ENCODE measurements at regions not wholly inside any gene's neighbourhood (a gene's known extent, or its start where the extent isn't known, plus 50 kb on each side); places are given as distances from the start of the nearest gene placed in this dataset.

- no peak for DNase-seq (ENCODE audit: low read depth)
Observed at GRCh38 chr4:187236209-187236890, 512.7 kb upstream of the FAT1 start.

- DNase-seq (ENCODE audit: low read depth), result no peak
Observed at GRCh38 chr4:187238646-187239045, 515.0 kb upstream of the FAT1 start.

GRCh38 chr4:187251896-187252295 lies 528.2 kb upstream of the FAT1 start:
- DNase-seq (ENCODE audit: low read depth), result no peak

GRCh38 chr4:187256897-187257296 lies 533.2 kb upstream of the FAT1 start:
- no peak for DNase-seq (ENCODE audit: low read depth)

DNA sequence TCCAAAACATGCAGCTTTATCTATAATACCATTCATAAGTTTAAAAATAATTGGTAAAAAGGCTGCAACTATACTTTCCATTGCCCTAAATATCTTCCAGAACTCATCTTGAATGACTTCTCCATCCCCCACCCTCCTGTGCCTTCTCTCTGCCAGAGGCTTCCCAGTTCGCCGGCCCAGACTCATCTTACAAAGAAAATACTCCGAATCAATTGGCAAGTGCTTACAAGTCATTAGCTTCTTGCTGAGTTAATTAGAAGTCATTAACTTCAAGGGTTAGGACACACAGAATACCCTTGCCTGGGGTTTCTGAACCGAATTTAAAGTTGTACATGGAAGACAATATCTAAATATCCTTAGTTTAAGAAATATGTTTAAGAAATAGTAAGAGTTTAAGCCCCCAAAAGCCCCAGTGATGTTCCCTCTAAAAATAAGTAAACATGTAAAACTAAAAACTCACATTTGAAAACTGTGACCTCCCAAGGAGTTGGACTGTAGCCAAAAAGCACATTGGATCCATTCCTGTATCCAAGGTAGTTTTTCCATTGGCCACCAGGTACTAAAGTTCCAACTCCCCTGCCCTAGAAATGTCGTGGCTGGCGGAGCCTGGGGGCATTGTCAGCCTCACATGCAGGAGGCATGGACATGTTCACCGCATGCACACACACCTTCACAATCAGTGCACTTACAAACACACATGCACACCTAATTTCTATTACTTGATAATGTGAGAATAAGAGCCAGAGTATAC lies 535.2 kb upstream of the FAT1 start:
- no peak for DNase-seq (ENCODE audit: low read depth)

GRCh38 chr4:187268940-187269339 lies 545.3 kb upstream of the FAT1 start:
- no peak for DNase-seq (ENCODE audit: low read depth)

DNA sequence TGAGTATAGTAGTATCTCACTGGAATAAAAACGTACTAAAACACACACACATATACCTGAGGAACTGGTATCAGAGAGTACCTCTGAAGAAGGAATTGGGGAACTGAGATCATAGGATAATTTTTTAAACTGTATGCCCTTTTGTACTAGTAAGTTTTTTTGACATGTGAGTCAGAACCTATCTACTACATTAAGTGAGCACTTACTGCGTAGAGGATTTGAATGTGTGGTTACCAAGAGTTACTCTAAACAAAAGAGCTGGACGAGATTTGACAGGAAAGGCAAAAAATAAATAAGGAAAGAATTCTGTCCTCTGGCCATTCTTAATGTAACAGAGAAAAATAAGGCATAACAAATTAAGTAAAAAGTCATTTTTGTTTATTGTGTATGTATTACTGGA lies 546.5 kb upstream of the FAT1 start:
- DNase-seq (ENCODE audit: low read depth), result no peak

DNA sequence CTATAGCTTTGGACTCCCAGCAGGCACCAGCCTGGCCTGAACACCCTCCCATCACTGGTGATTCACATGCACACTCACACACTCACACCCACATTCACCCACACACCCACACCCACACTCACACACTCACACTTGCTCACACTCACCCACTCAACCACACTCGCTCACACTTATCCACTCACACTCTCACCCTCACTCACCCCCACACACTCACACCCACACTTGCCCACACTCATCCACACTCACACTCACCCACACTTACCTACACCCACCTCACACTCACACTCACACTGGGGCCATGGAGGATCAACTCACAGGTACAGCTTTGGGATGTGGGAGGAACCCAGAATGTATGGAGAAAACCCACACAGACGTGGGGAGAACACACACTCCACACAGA lies 548.2 kb upstream of the FAT1 start:
- no peak for DNase-seq (ENCODE audit: low read depth)

DNA sequence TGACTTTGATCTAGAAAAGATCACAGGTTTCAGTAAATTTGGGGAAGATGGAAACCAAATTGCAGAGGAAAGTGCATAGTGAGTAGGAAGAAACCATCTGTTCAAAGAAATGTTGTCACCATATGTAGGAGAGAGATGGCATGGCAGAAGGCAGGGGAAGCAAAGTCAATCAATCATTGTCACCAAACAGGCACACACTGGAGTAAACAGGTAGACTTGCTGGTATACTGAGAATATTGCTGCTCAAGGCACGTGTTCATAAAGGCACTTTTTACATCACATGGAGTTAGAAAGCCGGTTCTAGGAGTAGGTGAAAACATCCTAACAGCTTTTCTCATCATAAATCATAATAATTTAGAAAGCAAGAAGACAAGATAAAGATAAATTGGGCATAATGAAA lies 550.5 kb upstream of the FAT1 start:
- DNase-seq (ENCODE audit: low read depth), result no peak

DNA sequence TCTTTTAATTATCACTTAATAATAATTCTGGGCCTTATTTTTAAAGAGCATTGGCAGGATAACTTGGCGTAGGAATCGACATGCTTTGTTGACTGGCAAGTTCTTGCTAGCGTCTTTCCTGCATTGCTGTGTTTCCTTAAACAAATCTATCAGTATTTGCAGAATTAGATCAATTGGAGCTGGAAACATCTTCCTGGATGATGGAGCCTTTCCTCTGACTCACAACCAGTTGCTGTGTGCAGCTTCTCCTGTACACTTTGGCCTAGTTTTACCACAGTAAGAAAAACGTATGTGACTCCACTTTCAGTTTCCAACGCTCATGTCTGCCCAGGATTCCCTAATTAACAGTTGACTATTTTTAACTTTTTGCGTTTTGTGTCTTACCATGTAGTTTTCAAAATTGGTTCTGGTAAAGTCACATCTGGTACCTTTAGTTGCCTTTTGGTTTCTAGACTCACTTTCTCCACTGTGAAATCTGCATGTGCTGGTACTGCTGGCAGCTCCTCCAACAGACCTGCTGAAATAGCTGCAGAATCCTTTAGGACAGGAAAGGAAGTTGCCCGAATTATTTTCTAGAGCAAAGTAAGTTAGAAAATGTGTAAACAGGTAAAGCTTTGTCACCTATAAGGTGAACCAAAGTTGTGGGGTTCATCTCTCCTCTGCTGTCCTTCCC lies 553.2 kb upstream of the FAT1 start:
- DNase-seq (ENCODE audit: low read depth), result peak; percentile 33

GRCh38 chr4:187283201-187283955 lies 559.7 kb upstream of the FAT1 start:
- DNase-seq (ENCODE audit: low read depth), result peak; percentile 46

GRCh38 chr4:187286525-187286924 lies 562.9 kb upstream of the FAT1 start:
- no peak for DNase-seq (ENCODE audit: low read depth)

- no peak for DNase-seq (ENCODE audit: low read depth)
Observed at GRCh38 chr4:187289371-187289770, 565.7 kb upstream of the FAT1 start.

GRCh38 chr4:187294861-187295260 lies 571.2 kb upstream of the FAT1 start:
- no peak for DNase-seq (ENCODE audit: low read depth)

GRCh38 chr4:187301923-187302322 lies 578.3 kb upstream of the FAT1 start:
- no peak for DNase-seq (ENCODE audit: low read depth)

DNA sequence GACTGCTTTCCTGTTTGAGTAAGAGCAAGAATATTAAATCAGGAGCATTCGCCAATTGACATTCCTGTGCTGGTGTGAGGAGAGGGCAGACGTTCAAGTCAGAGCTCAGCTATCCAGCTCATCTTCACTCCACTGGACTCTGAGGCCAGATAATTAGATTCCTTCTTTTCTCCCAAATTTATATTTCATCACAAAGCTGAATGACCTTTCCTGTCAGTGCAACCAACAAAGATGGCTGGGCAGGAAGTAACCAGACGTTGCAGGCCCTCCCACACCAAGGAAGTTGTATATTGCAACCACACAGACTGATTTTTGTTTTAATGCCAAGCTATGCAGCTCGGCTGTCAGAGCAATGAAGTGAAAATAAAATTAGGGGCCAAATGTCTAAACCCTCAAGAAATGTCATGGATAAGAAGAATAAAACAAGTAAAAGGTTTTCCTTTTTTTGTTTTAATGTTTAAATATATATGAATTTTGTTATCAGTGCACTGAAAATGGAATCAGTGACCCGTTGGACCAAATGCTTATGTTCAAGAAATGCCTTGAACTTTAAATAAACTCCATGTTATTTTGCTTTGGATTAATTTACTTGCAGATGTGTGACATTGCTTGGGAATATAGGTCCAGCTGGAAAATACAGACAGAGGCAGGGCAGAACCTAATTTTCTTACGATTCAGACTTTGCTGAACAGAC lies 578.9 kb upstream of the FAT1 start:
- DNase-seq (ENCODE audit: low read depth), result no peak

GRCh38 chr4:187304133-187304532 lies 580.5 kb upstream of the FAT1 start:
- DNase-seq (ENCODE audit: low read depth), result no peak

DNA sequence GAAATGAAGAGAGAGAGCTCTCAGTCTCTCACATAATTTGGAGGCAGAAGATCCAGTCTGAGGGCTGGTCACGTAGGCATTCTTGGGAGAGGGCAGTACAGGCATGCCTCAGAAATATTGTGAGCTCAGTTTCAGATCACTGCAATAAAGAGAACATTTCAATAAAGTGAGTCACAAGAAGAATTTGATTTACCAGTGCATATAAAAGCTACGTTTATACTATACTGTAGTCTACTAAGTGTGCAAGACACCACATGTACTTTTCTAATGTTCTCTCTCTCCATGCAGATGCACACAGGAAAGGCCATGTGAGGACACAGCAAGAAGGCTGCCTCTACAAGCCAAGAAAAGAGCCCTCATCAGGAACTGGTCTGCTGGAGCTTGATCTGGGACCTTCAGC lies 583.5 kb upstream of the FAT1 start:
- DNase-seq (ENCODE audit: low read depth), result no peak

- no peak for DNase-seq (ENCODE audit: low read depth)
Observed at GRCh38 chr4:187309456-187309855, 585.8 kb upstream of the FAT1 start.

DNA sequence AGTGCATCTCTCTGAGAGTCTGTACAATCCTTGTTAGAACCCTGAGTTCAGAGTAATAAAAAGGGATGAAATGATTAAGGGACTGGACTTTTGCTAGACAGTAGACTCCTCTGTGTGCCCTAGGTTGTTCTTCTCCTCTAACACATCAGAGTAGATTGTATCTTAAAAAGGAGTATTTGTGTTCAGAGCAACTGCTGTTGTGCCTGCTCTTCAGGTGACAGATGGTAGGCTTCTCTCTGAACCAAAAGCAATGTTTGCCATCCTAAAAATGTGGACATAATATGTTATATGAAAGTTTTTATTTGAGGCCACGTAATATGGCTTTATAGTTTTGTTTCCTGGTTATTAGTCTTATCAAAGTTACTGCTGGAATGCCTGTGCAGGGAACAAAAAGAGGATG lies 588.6 kb upstream of the FAT1 start:
- no peak for DNase-seq (ENCODE audit: low read depth)

DNA sequence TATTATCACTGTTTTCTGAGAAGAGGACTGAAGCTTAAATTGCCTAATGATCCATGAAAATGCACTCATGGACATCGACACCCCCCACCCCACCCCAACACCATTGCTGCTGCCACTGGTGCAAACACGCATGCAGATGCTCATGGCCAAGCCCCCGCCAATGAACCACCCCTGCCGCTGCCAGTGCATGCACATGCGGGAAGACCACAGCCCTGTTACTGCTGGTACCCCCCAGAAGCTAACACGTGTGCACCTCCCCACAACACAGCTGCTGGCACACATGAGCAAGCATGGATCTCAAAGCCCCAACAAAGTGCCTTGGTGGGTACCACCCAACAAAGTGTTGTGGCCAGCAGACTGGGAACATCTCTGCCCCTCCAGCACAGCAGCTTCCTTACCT lies 594.1 kb upstream of the FAT1 start:
- no peak for DNase-seq (ENCODE audit: low read depth)

DNA sequence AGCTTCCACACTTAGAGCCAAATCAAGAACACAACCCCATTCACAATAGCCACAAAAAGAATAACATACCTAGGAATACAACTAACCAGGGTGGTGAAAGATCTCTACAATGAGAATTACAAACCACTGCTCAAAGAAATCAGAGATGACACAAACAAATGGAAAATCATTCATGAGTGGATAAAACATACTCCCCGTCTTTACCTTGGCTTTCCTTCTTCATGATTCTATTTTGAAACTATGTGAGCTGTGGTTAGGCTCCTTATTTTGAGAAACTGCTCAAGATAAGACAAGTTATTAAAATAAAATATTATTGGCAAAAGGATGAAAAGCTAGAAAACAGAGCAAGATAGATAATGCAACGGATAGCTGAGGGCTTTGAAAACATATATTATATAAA lies 598.1 kb upstream of the FAT1 start:
- DNase-seq (ENCODE audit: low read depth), result peak; percentile 16
